KOPT-K1 (cell line): ENCODE measurements at regions not wholly inside any gene's neighbourhood (a gene's known extent, or its start where the extent isn't known, plus 50 kb on each side); places are given as distances from the start of the nearest gene placed in this dataset.

Source experiments
- H3K27ac ChIP-seq: fragments of 200-600 bp; sonication (generic); 2 replicates; pipeline ENCODE4 v1.5.1; 2016; ENCODE audit warnings: antibody characterized with exemption, mild to moderate bottlenecking, low read depth, low read length; ENCODE audit not compliant: poor library complexity, severe bottlenecking
- H3K36me3 ChIP-seq: fragments of 200-600 bp; sonication (generic); 2 replicates; pipeline ENCODE4 v1.5.1; 2017; ENCODE audit warnings: antibody characterized with exemption, mild to moderate bottlenecking, low read length, moderate library complexity; ENCODE audit not compliant: insufficient read depth
- H3K9me3 ChIP-seq: fragments of 200-600 bp; sonication (generic); 2 replicates; pipeline ENCODE4 v1.5.1; 2017; ENCODE audit warnings: antibody characterized with exemption, low read length, mild to moderate bottlenecking; ENCODE audit not compliant: insufficient read depth, poor library complexity, severe bottlenecking

DNA sequence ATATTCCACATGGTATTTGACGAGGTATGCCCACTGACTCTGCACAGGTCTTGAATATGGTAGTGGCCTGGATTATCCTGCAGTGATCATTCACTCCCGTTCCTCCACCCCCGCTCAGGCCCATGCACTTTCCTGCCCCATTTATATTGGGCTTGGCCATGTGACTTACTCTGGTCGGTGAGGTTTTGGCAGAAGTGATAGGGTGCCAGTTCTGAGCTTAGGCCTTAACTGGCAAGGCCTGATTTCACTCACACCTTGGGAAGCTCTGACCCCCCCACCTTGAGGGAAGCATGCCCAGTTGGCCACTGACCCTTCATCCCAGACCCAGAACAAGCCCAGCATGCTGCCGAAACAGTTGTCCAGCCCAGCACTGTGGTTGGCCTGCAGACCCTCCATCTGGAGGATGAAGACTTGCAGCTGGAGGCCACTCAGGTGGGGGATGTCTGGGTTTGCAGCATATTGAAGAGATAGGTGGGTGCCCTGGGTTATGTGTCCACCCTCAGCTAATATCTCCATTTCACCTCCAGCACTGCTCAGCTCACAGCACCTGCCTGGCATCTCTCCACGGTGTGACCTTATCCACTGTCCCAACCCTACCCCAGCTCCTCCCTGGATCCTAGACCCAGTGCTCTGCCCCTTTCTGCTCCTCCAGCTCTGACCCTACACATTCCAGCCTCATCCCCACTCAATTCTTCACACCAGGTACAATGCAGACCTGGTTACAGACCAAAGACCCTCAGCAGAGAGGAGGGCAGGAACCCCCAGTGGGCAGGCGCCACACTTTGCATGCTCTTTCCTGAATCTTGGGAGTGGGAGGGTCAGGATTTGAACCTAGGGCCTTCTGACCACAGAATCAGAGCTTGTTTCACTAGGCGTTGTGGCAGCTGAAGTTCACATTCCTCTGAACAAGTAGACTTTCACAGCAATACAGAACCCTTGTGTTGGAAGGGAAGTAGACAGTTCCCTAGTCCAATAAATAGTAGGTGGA is 138.1 kb upstream of the CHST15 start:
- no peaks in the 10 kb centered on the region for H3K36me3 ChIP-seq
- peaks cover 38% of the 10 kb centered on the region for H3K9me3 ChIP-seq
- H3K27ac ChIP-seq, result no peak overlapping the region

DNA sequence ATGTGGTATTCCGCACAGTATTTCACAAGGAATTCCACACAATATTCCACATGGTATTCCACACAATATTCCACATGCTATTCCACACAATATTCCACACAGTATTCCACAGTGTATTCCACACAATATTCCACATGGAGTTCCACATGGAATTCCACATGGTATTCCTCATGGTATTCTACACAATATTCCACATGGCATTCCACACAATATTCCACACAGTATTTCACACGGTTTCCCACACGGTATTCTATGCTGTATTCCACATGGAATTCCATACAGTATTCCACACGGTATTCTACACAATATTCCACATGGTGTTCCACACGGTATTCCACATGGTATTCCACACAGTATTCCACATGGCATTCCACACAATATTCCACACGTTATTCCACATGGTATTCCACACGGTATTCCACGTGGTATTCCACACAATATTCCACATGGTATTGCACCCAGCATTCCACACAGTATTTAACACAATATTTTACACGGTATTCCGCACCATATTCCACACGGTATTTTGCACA is 137.3 kb upstream of the CHST15 start:
- H3K27ac ChIP-seq, result no peak overlapping the region
- H3K9me3 ChIP-seq, result peaks cover 38% of the 10 kb centered on the region
- no peaks in the 10 kb centered on the region for H3K36me3 ChIP-seq

GRCh38 chr10:124229989-124230634 is 136.7 kb upstream of the CHST15 start:
- no peaks in the 10 kb centered on the region for H3K36me3 ChIP-seq
- H3K27ac ChIP-seq, result no peak overlapping the region
- peaks cover 38% of the 10 kb centered on the region for H3K9me3 ChIP-seq

- H3K27ac ChIP-seq, result no peak overlapping the region
- H3K9me3 ChIP-seq, result peaks cover 38% of the 10 kb centered on the region
- H3K36me3 ChIP-seq, result no peaks in the 10 kb centered on the region
These were observed 136.0 kb upstream of the CHST15 start for GRCh38 chr10:124229201-124229988.

- no peak overlapping the region for H3K27ac ChIP-seq
- no peaks in the 10 kb centered on the region for H3K36me3 ChIP-seq
- peaks cover 38% of the 10 kb centered on the region for H3K9me3 ChIP-seq
These were observed 135.1 kb upstream of the CHST15 start for GRCh38 chr10:124228471-124228870.

DNA sequence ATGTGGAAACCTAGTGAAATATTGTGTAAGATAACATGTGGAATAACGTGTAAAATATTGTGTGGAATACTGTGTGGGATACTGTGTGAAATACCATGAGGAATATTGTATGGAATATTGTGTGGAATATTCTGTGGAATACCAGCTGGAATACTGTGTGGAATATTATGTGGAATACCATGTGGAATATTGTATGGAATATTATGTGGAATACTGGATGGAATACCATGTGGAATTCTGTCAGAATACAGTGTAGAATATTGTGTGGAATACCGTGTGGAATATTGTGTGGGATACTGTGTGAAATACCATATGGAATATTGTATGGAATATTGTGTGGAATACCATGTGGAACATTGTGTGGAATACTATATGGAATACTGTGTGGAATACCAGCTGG is 134.6 kb upstream of the CHST15 start:
- H3K36me3 ChIP-seq, result no peaks in the 10 kb centered on the region
- H3K9me3 ChIP-seq, result peaks cover 38% of the 10 kb centered on the region
- H3K27ac ChIP-seq, result no peak overlapping the region

- H3K27ac ChIP-seq, result no peak overlapping the region
- H3K9me3 ChIP-seq, result peaks cover 38% of the 10 kb centered on the region
- H3K36me3 ChIP-seq, result no peaks in the 10 kb centered on the region
These were observed 133.9 kb upstream of the CHST15 start for GRCh38 chr10:124227055-124227975.

DNA sequence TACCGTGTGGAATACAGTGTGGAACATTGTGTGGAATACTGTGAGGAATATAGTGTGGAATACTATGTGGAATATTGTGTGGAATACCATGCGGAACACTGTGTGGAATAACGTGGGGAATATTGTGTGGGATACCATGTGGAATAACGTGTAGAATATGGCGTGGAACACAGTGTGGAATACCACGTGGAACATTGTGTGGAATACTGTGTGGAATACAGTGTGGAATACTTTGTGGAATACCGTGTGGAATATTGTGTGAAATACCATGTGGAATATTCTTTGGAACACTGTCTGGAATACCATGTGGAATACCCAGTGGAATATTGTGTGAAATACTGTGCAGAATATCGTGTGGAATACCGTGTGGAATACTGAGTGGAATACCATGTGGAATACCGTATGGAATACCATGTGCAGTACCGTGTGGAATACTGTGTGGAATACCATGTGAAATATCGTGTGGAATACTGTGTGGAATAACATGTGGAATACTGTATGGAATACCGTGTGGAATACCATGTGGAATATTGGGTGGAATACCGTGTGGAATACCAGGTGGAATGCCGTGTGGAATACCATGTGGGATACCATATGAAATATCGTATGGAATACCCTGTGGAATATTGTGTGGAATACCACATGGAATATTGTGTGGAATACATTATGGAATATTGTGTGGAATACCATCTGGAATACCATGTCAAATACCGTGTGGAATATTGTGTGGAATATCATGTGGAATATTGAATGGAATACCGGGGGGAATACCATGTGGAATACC is 133.1 kb upstream of the CHST15 start:
- no peak overlapping the region for H3K27ac ChIP-seq
- H3K9me3 ChIP-seq, result peaks cover 38% of the 10 kb centered on the region
- H3K36me3 ChIP-seq, result no peaks in the 10 kb centered on the region

DNA sequence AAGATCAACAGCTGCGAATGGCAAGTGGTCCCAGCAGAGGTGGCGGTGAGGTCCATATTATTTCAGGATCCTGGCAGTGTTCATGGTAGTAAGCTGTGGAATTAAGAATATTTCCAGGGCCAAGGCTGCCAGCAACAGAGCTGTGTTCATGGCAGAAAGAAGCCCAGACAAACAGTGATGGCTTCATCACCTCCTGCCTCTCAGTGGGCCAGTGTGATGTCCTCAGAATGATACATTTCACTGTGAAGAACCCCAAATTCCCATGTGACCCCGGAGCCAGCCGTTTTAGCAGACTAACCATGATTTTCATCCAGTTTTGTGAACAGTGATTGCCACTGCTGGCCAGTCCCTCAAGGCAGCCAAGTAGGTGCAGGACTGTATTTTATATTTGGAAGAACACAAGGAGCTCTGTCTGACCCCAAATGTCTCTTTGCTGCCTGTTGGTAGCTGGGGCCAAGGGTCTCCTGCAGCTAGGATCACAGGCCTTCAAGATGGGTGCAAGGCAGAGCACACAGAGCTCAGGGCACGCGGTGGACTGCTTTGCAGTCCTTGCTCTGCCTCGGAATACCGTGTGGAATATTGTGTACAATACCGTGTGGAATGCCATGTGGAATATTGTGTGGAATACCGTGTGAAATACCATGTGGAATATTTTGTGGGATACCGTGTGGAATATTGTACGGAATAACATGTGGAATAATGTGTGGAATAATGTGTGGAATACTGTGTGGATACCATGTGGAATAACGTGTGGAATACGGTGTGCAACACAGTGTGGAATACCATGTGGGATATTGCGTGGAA is 132.3 kb upstream of the CHST15 start:
- Histone ChIP-seq H3K36me3 (no peaks in the 10 kb centered on the region), H3K27ac (no peak overlapping the region), H3K9me3 (peaks cover 38% of the 10 kb centered on the region)

DNA sequence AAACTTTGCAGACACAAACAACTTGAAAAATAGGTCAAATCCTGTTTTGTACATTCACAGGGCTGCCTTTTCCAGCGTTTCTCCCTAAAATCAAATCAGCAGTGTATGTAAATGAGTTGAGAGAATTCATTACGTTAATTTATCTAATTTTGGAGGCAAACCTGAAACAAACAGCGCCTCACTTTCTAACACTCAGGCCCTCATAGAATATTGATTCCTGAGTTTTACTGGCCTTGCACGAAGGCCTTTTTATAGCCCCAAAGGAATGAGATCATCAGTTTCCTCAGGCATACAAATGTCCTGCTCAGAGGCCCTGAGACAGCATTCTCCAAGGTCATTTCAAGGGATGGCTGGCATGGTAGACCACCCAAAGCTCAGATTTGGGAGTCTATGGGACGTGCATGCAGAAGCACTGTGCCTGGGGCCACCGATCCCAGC is 131.7 kb upstream of the CHST15 start:
- H3K9me3 ChIP-seq, result peaks cover 35% of the 10 kb centered on the region
- H3K36me3 ChIP-seq, result no peaks in the 10 kb centered on the region
- H3K27ac ChIP-seq, result no peak overlapping the region

DNA sequence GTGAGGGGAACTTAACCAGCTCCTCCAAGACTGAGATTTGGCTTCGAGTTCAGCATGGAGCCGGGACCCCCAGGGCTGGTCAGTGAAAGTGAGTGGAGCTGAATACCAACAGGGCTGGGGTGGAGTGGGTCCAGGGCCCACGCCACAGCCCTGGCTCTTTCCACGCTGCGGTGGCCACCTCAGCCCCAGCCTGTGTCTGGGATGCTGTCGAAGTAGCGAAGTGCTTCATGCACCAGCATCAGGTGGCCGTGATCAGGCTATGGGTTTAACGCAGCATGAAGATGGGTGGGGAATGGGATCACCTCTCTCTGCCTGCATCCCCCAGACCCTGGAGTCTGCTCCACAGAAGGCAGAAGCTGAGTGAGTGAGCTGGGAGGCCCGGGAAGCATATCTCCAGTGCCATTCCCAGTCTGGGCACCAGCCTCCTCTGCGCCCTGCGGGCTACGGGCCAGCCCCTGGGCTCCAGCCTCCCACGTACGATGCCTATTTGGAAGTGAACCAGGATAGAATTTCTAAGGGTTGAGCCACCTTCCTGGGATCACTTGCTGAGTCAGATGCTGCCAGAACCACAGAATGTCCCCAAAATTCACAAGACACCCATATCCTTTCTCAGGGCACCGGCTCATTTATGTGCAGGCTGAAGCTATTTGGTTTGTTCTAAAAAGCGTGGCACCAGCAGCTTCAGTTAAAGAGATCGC is 131.1 kb upstream of the CHST15 start:
- Histone ChIP-seq H3K9me3 (peaks cover 30% of the 10 kb centered on the region), H3K27ac (no peak overlapping the region), H3K36me3 (no peaks in the 10 kb centered on the region)

DNA sequence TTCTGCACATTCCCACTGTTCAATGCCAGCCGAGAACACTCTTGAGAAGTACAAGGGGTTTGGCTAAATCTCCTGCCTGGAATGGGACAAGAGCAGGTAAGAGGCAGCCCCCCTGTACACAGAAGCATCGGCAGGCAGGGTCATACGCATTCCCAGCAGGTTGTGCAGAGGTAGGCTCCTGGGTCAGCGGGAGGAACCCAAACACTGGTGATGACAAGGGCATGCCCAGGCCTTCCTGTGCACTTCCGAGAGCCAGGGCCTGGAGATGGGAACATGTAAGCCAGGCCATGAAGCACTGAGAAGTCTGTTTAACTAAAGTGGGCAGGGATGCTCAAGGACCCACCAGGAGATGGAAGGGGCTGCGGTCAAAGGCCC is 130.3 kb upstream of the CHST15 start:
- Histone ChIP-seq H3K9me3 (peaks cover 22% of the 10 kb centered on the region), H3K27ac (no peak overlapping the region), H3K36me3 (no peaks in the 10 kb centered on the region)
